ENCODE measurements at regions not wholly inside any gene's neighbourhood (a gene's known extent, or its start where the extent isn't known, plus 50 kb on each side); places are given as distances from the start of the nearest gene placed in this dataset.

DNA sequence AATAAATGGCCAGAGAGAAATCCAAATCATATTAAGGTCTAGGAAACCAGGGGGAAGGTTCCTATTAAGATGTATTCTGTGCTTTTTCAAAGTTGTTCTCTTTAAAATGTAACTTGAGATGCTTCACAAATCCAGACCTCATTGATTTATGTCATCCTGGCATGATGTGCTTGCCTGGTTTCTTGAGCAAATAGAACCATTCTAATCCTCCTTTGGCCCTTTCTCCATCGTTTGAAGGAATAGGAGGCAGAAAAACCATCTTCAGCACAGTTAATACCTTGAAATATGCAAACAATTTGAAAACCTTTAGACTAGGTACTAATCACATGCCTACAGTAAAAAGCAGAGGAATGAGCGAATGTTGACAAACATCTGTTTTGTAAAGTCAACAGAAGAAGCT, 202.2 kb upstream of the CXorf66 start:
- H3K27ac Mint-ChIP-seq (ENCODE audit: unreplicated experiment): no peak overlapping the region
- no peaks in the 10 kb centered on the region for H3K27me3 Mint-ChIP-seq (ENCODE audit: low read depth)
- DNase-seq (ENCODE audit: low spot score): no peak
- TF ChIP-seq, protein P1, sequence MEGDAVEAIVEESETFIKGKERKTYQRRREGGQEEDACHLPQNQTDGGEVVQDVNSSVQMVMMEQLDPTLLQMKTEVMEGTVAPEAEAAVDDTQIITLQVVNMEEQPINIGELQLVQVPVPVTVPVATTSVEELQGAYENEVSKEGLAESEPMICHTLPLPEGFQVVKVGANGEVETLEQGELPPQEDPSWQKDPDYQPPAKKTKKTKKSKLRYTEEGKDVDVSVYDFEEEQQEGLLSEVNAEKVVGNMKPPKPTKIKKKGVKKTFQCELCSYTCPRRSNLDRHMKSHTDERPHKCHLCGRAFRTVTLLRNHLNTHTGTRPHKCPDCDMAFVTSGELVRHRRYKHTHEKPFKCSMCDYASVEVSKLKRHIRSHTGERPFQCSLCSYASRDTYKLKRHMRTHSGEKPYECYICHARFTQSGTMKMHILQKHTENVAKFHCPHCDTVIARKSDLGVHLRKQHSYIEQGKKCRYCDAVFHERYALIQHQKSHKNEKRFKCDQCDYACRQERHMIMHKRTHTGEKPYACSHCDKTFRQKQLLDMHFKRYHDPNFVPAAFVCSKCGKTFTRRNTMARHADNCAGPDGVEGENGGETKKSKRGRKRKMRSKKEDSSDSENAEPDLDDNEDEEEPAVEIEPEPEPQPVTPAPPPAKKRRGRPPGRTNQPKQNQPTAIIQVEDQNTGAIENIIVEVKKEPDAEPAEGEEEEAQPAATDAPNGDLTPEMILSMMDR (IDR thresholded peaks at IDR 0.05): no peak
- H3K4me1 Mint-ChIP-seq (ENCODE audit: low read depth): no peaks in the 10 kb centered on the region
- no peaks in the 10 kb centered on the region for H3K36me3 Mint-ChIP-seq (ENCODE audit: low read depth)
- no peak overlapping the region for H3K4me3 Mint-ChIP-seq (ENCODE audit: unreplicated experiment)
- H3K9me3 Mint-ChIP-seq (ENCODE audit: low read depth): peaks cover 12% of the 10 kb centered on the region

DNA sequence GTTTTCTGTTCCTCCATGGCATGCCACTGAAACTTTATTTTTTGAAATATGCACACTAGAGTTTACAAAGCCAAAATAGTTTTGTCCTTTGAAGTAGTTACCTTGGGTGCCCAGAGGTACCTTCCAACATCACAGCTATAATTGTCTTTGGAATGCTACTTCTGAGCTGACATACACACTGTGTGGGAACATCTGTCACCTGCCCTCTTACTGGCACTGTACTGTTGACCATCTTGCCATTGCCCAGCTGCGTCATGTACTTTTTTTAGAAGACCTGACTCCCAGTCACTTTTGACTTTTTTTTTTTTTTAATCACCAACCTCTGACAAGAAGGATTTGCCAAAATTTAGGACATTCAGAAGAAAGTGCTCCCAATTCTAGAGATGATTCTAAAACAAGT, 200.5 kb upstream of the CXorf66 start:
- DNase-seq (ENCODE audit: low spot score): no peak
- no peaks in the 10 kb centered on the region for H3K4me1 Mint-ChIP-seq (ENCODE audit: low read depth)
- H3K4me3 Mint-ChIP-seq (ENCODE audit: unreplicated experiment): no peak overlapping the region
- H3K9me3 Mint-ChIP-seq (ENCODE audit: low read depth): peaks cover 4% of the 10 kb centered on the region
- H3K27me3 Mint-ChIP-seq (ENCODE audit: low read depth): no peaks in the 10 kb centered on the region
- no peak overlapping the region for H3K27ac Mint-ChIP-seq (ENCODE audit: unreplicated experiment)
- no peaks in the 10 kb centered on the region for H3K36me3 Mint-ChIP-seq (ENCODE audit: low read depth)
- TF ChIP-seq, protein P1 (IDR thresholded peaks at IDR 0.05): no peak

DNA sequence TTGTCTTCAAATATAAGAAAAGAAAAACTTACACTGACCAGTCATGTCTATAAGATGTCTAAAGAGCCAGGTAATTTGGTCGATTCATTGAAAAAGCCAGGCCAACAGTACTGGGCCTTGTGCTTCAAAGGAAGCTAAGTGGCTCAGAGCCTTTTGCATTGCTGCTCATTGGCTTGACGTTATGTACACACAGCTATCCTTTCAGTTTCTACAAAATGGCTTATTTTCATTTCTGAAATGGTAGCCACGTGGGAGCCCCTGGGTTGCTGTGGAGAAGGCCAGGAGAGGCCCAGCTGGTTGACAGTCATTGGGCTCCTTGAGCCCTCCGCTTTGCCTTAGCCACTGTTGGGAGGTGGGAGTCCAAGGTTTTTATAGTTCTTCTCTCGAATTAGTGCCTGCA, 199.1 kb upstream of the CXorf66 start:
- DNase-seq (ENCODE audit: low spot score): no peak
- H3K27ac Mint-ChIP-seq (ENCODE audit: unreplicated experiment): no peak overlapping the region
- H3K36me3 Mint-ChIP-seq (ENCODE audit: low read depth): no peaks in the 10 kb centered on the region

DNA sequence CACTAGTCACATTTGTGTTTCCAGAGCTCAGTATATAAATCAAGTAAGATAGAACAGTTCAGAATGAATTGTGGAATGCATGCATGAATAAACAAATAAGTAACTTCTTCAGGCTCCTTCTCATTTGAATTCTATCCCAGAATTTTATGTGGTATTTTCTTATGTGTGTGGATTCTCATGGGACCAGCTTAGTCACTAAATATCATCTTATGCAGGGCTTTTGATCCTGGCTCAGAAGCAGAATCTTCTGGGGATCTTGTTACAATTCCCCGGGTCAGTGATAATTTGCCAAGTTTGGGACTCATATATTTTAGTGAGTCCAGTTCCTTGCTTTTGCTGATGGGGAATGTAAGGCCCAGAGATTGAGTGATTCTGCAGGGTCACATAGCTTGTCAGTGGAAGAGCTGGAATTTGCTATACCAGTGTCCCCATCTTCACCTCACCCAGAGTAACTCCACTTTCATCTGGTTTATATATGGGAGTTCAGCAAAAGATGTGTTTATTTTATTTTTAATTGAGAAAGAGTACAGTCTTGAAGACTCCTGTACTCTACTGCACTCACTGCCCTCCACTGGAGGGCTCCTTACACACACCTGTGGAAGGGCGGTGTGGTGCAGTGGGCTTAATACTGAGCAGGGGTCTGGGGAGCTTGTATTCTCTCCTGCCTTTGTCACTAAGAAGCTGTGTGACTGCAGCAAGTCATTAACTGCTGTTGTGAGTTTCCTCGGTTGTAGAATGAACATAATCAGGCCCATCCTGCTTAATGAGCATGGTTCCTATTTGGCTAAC, 198.2 kb upstream of the CXorf66 start:
- no peak for DNase-seq (ENCODE audit: low spot score)
- Mint-ChIP-seq H3K36me3 (ENCODE audit: low read depth) (no peaks in the 10 kb centered on the region), H3K27me3 (ENCODE audit: low read depth) (no peaks in the 10 kb centered on the region), H3K4me1 (ENCODE audit: low read depth) (no peaks in the 10 kb centered on the region), H3K9me3 (ENCODE audit: low read depth) (no peaks in the 10 kb centered on the region), H3K4me3 (ENCODE audit: unreplicated experiment) (no peak overlapping the region), H3K27ac (ENCODE audit: unreplicated experiment) (no peak overlapping the region)
- TF ChIP-seq, protein P1 (IDR thresholded peaks at IDR 0.05): no peak

More for the DNA sequence above, 199.1 kb upstream of the CXorf66 start:
- TF ChIP-seq, protein P1 (IDR thresholded peaks at IDR 0.05): no peak
- Mint-ChIP-seq H3K4me3 (ENCODE audit: unreplicated experiment) (no peak overlapping the region), H3K9me3 (ENCODE audit: low read depth) (no peaks in the 10 kb centered on the region), H3K4me1 (ENCODE audit: low read depth) (no peaks in the 10 kb centered on the region), H3K27me3 (ENCODE audit: low read depth) (no peaks in the 10 kb centered on the region)

DNA sequence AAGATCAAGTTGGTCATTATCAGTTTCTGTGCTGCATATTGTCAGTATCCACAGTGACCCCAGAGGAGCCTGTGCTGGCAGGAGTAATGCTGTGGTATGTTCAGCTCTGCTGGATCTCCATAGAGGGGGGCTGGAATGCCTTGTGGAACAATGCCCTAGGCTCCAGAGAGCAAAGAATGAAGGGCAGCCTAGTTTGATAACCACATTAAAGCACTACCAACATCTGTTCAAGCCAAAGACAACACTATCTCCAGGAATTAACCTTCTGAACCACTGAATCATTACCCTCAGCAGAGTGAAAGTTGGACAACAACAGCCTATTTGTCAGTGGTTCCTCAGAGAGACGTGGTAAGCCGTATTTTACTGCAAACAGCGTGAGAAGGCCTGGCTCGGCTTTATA, 192.3 kb upstream of the CXorf66 start:
- Mint-ChIP-seq H3K27ac (ENCODE audit: unreplicated experiment) (no peak overlapping the region), H3K4me1 (ENCODE audit: low read depth) (no peaks in the 10 kb centered on the region), H3K36me3 (ENCODE audit: low read depth) (no peaks in the 10 kb centered on the region), H3K9me3 (ENCODE audit: low read depth) (peaks cover 9% of the 10 kb centered on the region), H3K4me3 (ENCODE audit: unreplicated experiment) (no peak overlapping the region), H3K27me3 (ENCODE audit: low read depth) (no peaks in the 10 kb centered on the region)
- TF ChIP-seq, protein P1 (IDR thresholded peaks at IDR 0.05): no peak
- no peak for DNase-seq (ENCODE audit: low spot score)
